Fibroblast of villous mesenchyme (primary cell): ENCODE measurements at regions not wholly inside any gene's neighbourhood (a gene's known extent, or its start where the extent isn't known, plus 50 kb on each side); places are given as distances from the start of the nearest gene placed in this dataset.

Experiments used
- DNase-seq: peaks from one replicate; pipeline ENCODE4 v3.0.0-alpha.2; 2010; ENCODE audit warnings: low read depth
- H3K4me3 ChIP-seq: 2 replicates; pipeline ENCODE4 v1.5.1; 2011; ENCODE audit warnings: low read depth, mild to moderate bottlenecking, low read length
- TF ChIP-seq, protein P1 (sequence below): IDR thresholded peaks from 2 replicates; pipeline ENCODE4 v1.5.1; 2012; ENCODE audit warnings: low read depth, mild to moderate bottlenecking, low read length; ENCODE audit not compliant: insufficient read depth

DNA sequence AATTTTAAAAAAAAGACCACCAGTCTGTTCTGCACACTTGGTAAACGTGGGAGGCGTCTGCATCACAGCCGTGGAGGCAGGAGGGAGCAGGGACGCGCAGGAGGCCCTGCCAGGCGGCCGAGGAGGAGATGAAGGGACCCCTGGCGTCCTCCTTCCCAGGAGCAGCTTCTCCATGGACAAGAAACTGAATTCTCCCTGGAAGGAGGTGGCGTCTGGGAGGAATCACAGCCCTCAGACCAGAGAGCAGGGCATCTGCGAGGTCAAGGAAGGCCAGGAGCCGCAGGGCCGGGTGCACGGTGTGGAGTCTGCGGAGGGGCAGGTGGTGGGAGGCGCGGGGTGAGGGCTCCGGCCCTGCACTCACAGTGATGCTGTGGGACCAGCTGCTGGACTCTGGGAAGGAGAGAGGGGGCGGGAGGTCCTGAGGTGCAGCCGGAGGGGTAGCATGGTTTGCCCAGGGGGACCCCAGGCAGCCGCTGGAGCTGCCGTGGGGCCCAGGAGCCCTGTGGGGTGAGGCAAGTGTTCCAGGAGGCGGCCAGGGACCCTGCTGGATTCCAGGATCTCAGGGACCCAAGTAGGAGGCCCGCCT is 73.5 kb upstream of the GALNT9 start:
- TF ChIP-seq, protein P1, sequence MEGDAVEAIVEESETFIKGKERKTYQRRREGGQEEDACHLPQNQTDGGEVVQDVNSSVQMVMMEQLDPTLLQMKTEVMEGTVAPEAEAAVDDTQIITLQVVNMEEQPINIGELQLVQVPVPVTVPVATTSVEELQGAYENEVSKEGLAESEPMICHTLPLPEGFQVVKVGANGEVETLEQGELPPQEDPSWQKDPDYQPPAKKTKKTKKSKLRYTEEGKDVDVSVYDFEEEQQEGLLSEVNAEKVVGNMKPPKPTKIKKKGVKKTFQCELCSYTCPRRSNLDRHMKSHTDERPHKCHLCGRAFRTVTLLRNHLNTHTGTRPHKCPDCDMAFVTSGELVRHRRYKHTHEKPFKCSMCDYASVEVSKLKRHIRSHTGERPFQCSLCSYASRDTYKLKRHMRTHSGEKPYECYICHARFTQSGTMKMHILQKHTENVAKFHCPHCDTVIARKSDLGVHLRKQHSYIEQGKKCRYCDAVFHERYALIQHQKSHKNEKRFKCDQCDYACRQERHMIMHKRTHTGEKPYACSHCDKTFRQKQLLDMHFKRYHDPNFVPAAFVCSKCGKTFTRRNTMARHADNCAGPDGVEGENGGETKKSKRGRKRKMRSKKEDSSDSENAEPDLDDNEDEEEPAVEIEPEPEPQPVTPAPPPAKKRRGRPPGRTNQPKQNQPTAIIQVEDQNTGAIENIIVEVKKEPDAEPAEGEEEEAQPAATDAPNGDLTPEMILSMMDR = no peak
- DNase-seq = no peak
- H3K4me3 ChIP-seq = no peak overlapping the region

GRCh38 chr12:132401982-132402381 is 72.6 kb upstream of the GALNT9 start:
- TF ChIP-seq, protein P1 = no peak
- H3K4me3 ChIP-seq = no peak overlapping the region
- no peak for DNase-seq

DNA sequence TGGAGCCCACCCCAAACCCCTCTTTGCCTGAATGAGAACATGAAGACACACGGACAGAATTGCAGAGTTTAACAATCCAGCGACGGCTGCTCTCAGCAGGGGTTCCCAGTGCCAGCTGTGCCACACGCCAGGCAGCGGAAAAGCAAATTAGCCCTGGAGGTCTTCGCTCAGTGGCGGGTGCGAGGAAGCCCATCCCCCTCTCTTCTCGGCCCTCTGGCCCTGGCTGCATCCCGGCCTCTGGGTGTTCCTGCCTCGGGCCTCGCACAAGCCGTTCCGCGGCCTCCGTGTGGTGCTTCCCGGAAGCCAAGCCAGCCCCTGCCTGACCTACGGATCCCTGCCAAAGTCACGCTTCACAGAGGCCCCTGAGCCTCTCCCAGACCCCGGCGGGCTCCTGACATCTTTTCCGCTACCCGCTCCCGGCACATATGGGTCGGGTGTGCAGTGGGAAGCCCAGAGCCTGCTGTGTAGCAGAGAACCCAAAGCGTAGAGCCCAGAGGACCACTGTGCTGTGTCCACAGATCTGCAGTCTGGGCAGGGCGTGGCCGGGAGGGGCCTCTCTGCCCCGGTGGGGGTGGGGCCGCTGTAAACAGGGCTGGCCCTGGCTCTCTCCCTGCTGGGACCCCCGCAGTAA is 70.7 kb upstream of the GALNT9 start:
- H3K4me3 ChIP-seq = no peak overlapping the region
- no peak for DNase-seq
- TF ChIP-seq, protein P1 = no peak

GRCh38 chr12:132399092-132400010 is 70.0 kb upstream of the GALNT9 start:
- no peak for DNase-seq
- no peak overlapping the region for H3K4me3 ChIP-seq
- TF ChIP-seq, protein P1 = no peak

DNA sequence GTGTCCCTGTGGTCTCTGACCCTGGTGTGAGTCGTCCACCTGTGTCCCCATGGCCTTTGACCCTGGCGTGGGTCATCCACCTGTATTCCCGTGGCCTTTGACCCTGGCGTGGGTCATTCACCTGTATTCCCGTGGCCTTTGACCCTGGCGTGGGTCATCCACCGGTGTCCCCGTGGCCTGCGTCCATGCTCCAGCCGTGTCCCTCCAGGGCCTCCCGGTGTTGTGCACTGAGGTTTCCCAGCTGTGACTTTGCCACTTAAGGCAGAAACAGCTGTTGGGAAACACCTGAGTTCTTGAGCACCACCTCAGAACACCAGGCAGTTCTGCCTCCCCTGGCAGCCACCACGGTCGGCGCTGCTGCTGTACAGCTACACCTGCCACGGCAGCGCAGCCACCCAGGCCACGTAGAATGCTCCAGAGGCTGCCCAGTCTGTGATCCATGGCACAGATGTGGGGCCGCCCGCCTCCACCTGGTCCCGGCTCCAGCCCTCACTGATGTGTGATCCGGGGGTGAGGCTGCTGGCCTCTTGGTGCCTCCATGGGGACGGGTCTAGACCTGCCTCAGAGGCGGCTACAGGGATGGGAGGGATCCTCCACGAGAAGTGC is 69.1 kb upstream of the GALNT9 start:
- TF ChIP-seq, protein P1 = no peak

GRCh38 chr12:132397934-132398385 is 68.6 kb upstream of the GALNT9 start:
- no peak for DNase-seq
- H3K4me3 ChIP-seq = no peak overlapping the region
- TF ChIP-seq, protein P1 = no peak

More for the DNA sequence above, 69.1 kb upstream of the GALNT9 start:
- no peak overlapping the region for H3K4me3 ChIP-seq
- DNase-seq = no peak
